Breast epithelium (tissue), 4 donors: ENCODE measurements at regions not wholly inside any gene's neighbourhood (a gene's known extent, or its start where the extent isn't known, plus 50 kb on each side); places are given as distances from the start of the nearest gene placed in this dataset.

ENCODE experiments used
- DNase-seq, 2 donors: peaks; one replicate each; pipeline ENCODE4 v3.0.0-alpha.2; 2019; ENCODE audit warnings: low spot score in 2 of 2
- H3K27ac ChIP-seq, 2 donors: fragments of 200-600 bp; sonication (generic) in 1 of 2; one replicate each; pipeline ENCODE4 v1.5.1; 2016 to 2019; ENCODE audit warnings: mild to moderate bottlenecking in 1 of 2
- H3K27me3 ChIP-seq, 2 donors: fragments of 200-600 bp; sonication (generic) in 1 of 2; one replicate each; pipeline versions ENCODE4 v1.5.1 to v1.6.0; 2017 to 2019; ENCODE audit warnings: control low read depth in 1 of 2, mild to moderate bottlenecking in 1 of 2
- H3K36me3 ChIP-seq: fragments of 200-600 bp; one replicate; pipeline ENCODE4 v1.5.1; 2019
- H3K4me1 ChIP-seq, 2 donors: fragments of 200-600 bp; sonication (generic); one replicate each; pipeline ENCODE4 v1.5.1; 2016 to 2019; ENCODE audit warnings: control low read depth in 1 of 2
- H3K4me3 ChIP-seq, 3 donors: fragments of 200-600 bp; sonication (generic); 1 replicate in 2 of 3; 2 replicates in 1 of 3; pipeline ENCODE4 v1.5.1; 2016 to 2019; ENCODE audit warnings: mild to moderate bottlenecking in 3 of 3, moderate library complexity in 2 of 3
- H3K9me3 ChIP-seq, 2 donors: fragments of 200-600 bp; sonication (generic) in 1 of 2; one replicate each; pipeline ENCODE4 v1.5.1; 2016 to 2019; ENCODE audit warnings: control low read depth in 1 of 2
- CTCF ChIP-seq, 3 donors: fragments of 450-650 bp; IDR thresholded peaks; one replicate each; pipeline ENCODE4 v1.5.1; 2016 to 2017; ENCODE audit warnings: antibody characterized with exemption in 3 of 3, mild to moderate bottlenecking in 3 of 3, moderate library complexity in 3 of 3
- POLR2A ChIP-seq: fragments of 450-650 bp; IDR thresholded peaks from one replicate; pipeline ENCODE4 v1.6.1; 2016; ENCODE audit warnings: antibody characterized with exemption, mild to moderate bottlenecking, moderate library complexity
- POLR2AphosphoS5 ChIP-seq, 3 donors: sonication (generic); formaldehyde crosslinking; IDR thresholded peaks; one replicate each; pipeline ENCODE4 v1.6.1; 2017; ENCODE audit warnings: antibody characterized with exemption in 3 of 3
- intact Hi-C: fragments of 100-400 bp; cut with DNase I; formaldehyde crosslinking; loops from one replicate; pipeline ENCODE4 v1.15.1; 2023; ENCODE audit warnings: low total_unique reads

- intact Hi-C loops, result no loop called here
- Histone ChIP-seq H3K4me3 (no peak overlapping the region), H3K4me1 (no peaks in the 10 kb centered on the region), H3K9me3 (no peaks in the 10 kb centered on the region), H3K27ac (no peak overlapping the region), H3K27me3 (no peaks in the 10 kb centered on the region), H3K36me3 (no peaks in the 10 kb centered on the region)
- TF ChIP-seq CTCF (IDR thresholded peaks at IDR 0.05), result no peak
- TF ChIP-seq POLR2A, result no peak
- no peak for TF ChIP-seq POLR2AphosphoS5 (IDR thresholded peaks at IDR 0.05)
- DNase-seq, result no peak
Observed at GRCh38 chr1:185480545-185480944, 163.5 kb upstream of the IVNS1ABP start.

GRCh38 chr1:185479796-185480195 is 162.8 kb upstream of the IVNS1ABP start:
- intact Hi-C loops, result no loop called here
- H3K36me3 ChIP-seq, result no peaks in the 10 kb centered on the region
- no peak overlapping the region for H3K27ac ChIP-seq
- H3K9me3 ChIP-seq, result no peaks in the 10 kb centered on the region
- H3K27me3 ChIP-seq, result no peaks in the 10 kb centered on the region
- H3K4me1 ChIP-seq, result no peaks in the 10 kb centered on the region
- no peak overlapping the region for H3K4me3 ChIP-seq
- TF ChIP-seq CTCF (IDR thresholded peaks at IDR 0.05) (no peak), POLR2A (no peak), POLR2AphosphoS5 (IDR thresholded peaks at IDR 0.05) (no peak)
- DNase-seq, result no peak

GRCh38 chr1:185478877-185479276 is 161.8 kb upstream of the IVNS1ABP start:
- TF ChIP-seq POLR2AphosphoS5 (IDR thresholded peaks at IDR 0.05), result no peak
- Histone ChIP-seq H3K27me3 (no peaks in the 10 kb centered on the region), H3K4me3 (no peak overlapping the region), H3K36me3 (no peaks in the 10 kb centered on the region), H3K4me1 (no peaks in the 10 kb centered on the region), H3K27ac (no peak overlapping the region), H3K9me3 (no peaks in the 10 kb centered on the region)
- no peak for DNase-seq
- intact Hi-C loops, result no loop called here

GRCh38 chr1:185477638-185478580 is 160.9 kb upstream of the IVNS1ABP start:
- intact Hi-C loops, result no loop called here
- Histone ChIP-seq H3K9me3 (no peaks in the 10 kb centered on the region), H3K36me3 (no peaks in the 10 kb centered on the region), H3K4me3 (no peak overlapping the region), H3K4me1 (no peaks in the 10 kb centered on the region), H3K27me3 (no peaks in the 10 kb centered on the region), H3K27ac (no peak overlapping the region)
- DNase-seq, result no peak
- TF ChIP-seq POLR2AphosphoS5 (IDR thresholded peaks at IDR 0.05) (no peak), CTCF (IDR thresholded peaks at IDR 0.05) (no peak), POLR2A (no peak)

- no peaks in the 10 kb centered on the region for H3K27me3 ChIP-seq
- no peaks in the 10 kb centered on the region for H3K4me1 ChIP-seq
- TF ChIP-seq CTCF (IDR thresholded peaks at IDR 0.05) (no peak), POLR2A (no peak), POLR2AphosphoS5 (IDR thresholded peaks at IDR 0.05) (no peak)
- H3K9me3 ChIP-seq, result no peaks in the 10 kb centered on the region
- H3K27ac ChIP-seq, result no peak overlapping the region
- no peak overlapping the region for H3K4me3 ChIP-seq
- DNase-seq, result no peak
- intact Hi-C loops, result no loop called here
- H3K36me3 ChIP-seq, result no peaks in the 10 kb centered on the region
Observed at GRCh38 chr1:185474440-185475149, 157.6 kb upstream of the IVNS1ABP start.
